IMR-90 (cell line): ENCODE measurements at regions not wholly inside any gene's neighbourhood (a gene's known extent, or its start where the extent isn't known, plus 50 kb on each side); places are given as distances from the start of the nearest gene placed in this dataset.

Source experiments
- CEBPB ChIP-seq: IDR thresholded peaks from 2 replicates; pipeline ENCODE4 v1.6.1; 2012; ENCODE audit warnings: low read depth, low read length, improper control_type of control experiment
- MAFK ChIP-seq: IDR thresholded peaks from 2 replicates; pipeline ENCODE4 v1.6.1; 2012; ENCODE audit warnings: low read depth, low read length, improper control_type of control experiment
- NFE2L2 ChIP-seq: fragments of 150-350 bp; IDR thresholded peaks from 2 replicates; pipeline ENCODE4 v1.6.1; 2016; ENCODE audit warnings: low read depth, mild to moderate bottlenecking, low read length
- RAD21 ChIP-seq: IDR thresholded peaks from 2 replicates; pipeline ENCODE4 v1.6.1; 2012; ENCODE audit warnings: low read length, improper control_type of control experiment
- RFX5 ChIP-seq: IDR thresholded peaks from 2 replicates; pipeline ENCODE4 v1.8.0; 2012; ENCODE audit warnings: low read depth, mild to moderate bottlenecking, low read length, moderate library complexity
- TF ChIP-seq, protein P1 (sequence below): conservative IDR thresholded peaks from 2 replicates; pipeline ENCODE4 v1.5.1; 2012; ENCODE audit warnings: mild to moderate bottlenecking, low read depth, low read length, improper control_type of control experiment
- TF ChIP-seq, protein P2 (sequence below): fragments of 150-350 bp; IDR thresholded peaks from 2 replicates; pipeline ENCODE4 v1.6.1; 2017; ENCODE audit warnings: mild to moderate bottlenecking, antibody characterized with exemption, low read length, low read depth

DNA sequence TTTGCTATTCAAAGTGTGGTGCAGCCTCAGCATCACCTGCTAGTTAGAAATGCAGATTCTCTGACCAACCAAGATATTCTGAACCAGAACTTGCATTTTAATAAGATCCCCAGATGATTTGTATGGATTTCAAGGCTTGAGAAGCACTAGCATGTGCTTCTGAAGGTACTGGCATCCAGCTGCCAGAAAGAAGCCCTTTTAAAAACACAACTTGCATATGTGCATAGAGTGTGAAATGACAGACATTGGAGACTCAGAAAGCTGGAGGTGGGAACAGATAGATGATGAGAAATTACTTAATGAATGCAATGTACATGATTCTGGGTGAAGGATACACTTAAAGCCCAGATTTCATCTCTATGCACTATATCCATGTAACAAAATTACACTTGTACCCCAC is 409.3 kb upstream of the SPTLC3 start:
- no peak for TF ChIP-seq RAD21
- TF ChIP-seq, protein P1, sequence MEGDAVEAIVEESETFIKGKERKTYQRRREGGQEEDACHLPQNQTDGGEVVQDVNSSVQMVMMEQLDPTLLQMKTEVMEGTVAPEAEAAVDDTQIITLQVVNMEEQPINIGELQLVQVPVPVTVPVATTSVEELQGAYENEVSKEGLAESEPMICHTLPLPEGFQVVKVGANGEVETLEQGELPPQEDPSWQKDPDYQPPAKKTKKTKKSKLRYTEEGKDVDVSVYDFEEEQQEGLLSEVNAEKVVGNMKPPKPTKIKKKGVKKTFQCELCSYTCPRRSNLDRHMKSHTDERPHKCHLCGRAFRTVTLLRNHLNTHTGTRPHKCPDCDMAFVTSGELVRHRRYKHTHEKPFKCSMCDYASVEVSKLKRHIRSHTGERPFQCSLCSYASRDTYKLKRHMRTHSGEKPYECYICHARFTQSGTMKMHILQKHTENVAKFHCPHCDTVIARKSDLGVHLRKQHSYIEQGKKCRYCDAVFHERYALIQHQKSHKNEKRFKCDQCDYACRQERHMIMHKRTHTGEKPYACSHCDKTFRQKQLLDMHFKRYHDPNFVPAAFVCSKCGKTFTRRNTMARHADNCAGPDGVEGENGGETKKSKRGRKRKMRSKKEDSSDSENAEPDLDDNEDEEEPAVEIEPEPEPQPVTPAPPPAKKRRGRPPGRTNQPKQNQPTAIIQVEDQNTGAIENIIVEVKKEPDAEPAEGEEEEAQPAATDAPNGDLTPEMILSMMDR, result no peak
- TF ChIP-seq CEBPB, result no peak
- no peak for TF ChIP-seq MAFK
- TF ChIP-seq NFE2L2, result no peak
- TF ChIP-seq, protein P2, sequence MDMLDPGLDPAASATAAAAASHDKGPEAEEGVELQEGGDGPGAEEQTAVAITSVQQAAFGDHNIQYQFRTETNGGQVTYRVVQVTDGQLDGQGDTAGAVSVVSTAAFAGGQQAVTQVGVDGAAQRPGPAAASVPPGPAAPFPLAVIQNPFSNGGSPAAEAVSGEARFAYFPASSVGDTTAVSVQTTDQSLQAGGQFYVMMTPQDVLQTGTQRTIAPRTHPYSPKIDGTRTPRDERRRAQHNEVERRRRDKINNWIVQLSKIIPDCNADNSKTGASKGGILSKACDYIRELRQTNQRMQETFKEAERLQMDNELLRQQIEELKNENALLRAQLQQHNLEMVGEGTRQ, result no peak
- no peak for TF ChIP-seq RFX5
